IgD-negative memory B cell (primary cell): ENCODE measurements at regions not wholly inside any gene's neighbourhood (a gene's known extent, or its start where the extent isn't known, plus 50 kb on each side); places are given as distances from the start of the nearest gene placed in this dataset.

Experiments
- H3K27ac Mint-ChIP-seq, 3 donors: one replicate each; pipeline ENCODE4 v1.8.0; 2020 to 2022; ENCODE audit warnings: mild to moderate bottlenecking in 3 of 3, mixed read lengths in 3 of 3, moderate library complexity in 1 of 3
- H3K27me3 Mint-ChIP-seq: one replicate; pipeline ENCODE4 v1.8.0; 2021; ENCODE audit warnings: mixed read lengths
- H3K36me3 Mint-ChIP-seq: one replicate; pipeline ENCODE4 v1.8.0; 2020; ENCODE audit warnings: mild to moderate bottlenecking, mixed read lengths
- H3K4me1 Mint-ChIP-seq, 3 donors: one replicate each; pipeline ENCODE4 v1.8.0; 2020 to 2022; ENCODE audit warnings: mixed read lengths in 3 of 3, mild to moderate bottlenecking in 1 of 3
- H3K4me3 Mint-ChIP-seq, 4 donors: one replicate each; pipeline ENCODE4 v1.8.0; 2020 to 2022; ENCODE audit warnings: mild to moderate bottlenecking in 4 of 4, mixed read lengths in 4 of 4, moderate library complexity in 3 of 4
- H3K9me3 Mint-ChIP-seq, 3 donors: one replicate each; pipeline ENCODE4 v1.8.0; 2020 to 2021; ENCODE audit warnings: mixed read lengths in 3 of 3, mild to moderate bottlenecking in 1 of 3

DNA sequence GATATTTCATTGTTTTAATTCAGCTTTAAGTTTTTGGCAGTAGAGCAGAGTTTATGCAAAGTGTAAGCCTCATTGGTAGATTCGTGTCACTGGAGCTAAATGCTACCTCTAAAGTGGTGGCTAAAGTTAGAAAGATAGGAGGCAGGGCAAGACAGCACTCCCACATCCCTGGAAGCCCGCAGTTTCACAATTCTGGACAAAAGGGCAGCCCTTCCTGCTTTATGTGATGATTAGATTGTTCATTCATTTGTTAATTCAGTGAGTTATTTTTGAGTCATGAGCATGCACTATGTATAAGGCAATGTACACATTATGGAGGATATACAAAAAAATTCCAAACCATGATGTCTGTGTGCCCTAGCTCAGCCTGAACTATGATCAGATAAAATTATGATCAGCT is 52.1 kb upstream of the EIF3M start:
- Mint-ChIP-seq H3K4me1 (peaks cover 0 to 7% (median 0%) of the 10 kb centered on the region in 3 donors), H3K27ac (no peak overlapping the region), H3K9me3 (peaks cover 0 to 3% (median 0%) of the 10 kb centered on the region in 3 donors), H3K27me3 (peaks cover 3% of the 10 kb centered on the region), H3K4me3 (no peak overlapping the region), H3K36me3 (peaks cover 2% of the 10 kb centered on the region)

- Mint-ChIP-seq H3K4me1 (peaks cover 0 to 7% (median 0%) of the 10 kb centered on the region in 3 donors), H3K27me3 (peaks cover 3% of the 10 kb centered on the region), H3K36me3 (peaks cover 2% of the 10 kb centered on the region), H3K27ac (no peak overlapping the region), H3K9me3 (peaks cover 0 to 3% (median 0%) of the 10 kb centered on the region in 3 donors), H3K4me3 (peak overlapping the region in 1 of 4 donors; percentile 4)
Measured at GRCh38 chr11:32529994-32530588, 53.5 kb upstream of the EIF3M start.

GRCh38 chr11:32527261-32528175 is 56.1 kb upstream of the EIF3M start:
- Mint-ChIP-seq H3K4me1 (peaks cover 0 to 7% (median 0%) of the 10 kb centered on the region in 3 donors), H3K36me3 (no peaks in the 10 kb centered on the region), H3K27ac (no peak overlapping the region), H3K4me3 (no peak overlapping the region), H3K9me3 (peaks cover 0 to 4% (median 0%) of the 10 kb centered on the region in 3 donors), H3K27me3 (no peaks in the 10 kb centered on the region)

- H3K27me3 Mint-ChIP-seq = no peaks in the 10 kb centered on the region
- no peaks in the 10 kb centered on the region for H3K36me3 Mint-ChIP-seq
- no peak overlapping the region for H3K4me3 Mint-ChIP-seq
- peaks cover 0 to 7% (median 0%) of the 10 kb centered on the region in 3 donors for H3K4me1 Mint-ChIP-seq
- H3K9me3 Mint-ChIP-seq = peaks cover 0 to 3% (median 0%) of the 10 kb centered on the region in 3 donors
- H3K27ac Mint-ChIP-seq = no peak overlapping the region
Measured at GRCh38 chr11:32526760-32527159, 56.9 kb upstream of the EIF3M start.

DNA sequence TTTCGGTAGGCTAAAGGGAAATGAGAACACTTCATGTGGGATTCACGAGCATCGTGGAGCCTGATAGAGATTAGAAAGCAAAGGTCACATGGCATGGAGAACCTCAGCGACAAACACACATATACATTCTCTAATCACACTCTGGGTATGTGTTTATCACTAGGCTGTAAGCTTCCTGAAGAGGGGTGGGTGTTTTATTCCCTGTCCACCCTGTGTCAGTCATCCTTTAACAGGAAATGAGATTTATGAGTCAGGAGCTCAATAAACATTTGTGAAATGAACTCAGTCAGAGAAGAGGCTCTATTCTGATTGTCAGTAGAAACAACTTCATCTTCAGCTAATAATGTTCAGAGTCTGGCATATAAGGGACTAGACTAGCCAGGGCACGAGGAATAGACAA is 71.7 kb upstream of the EIF3M start:
- Mint-ChIP-seq H3K9me3 (peaks cover 2 to 3% (median 3%) of the 10 kb centered on the region in 3 donors), H3K27ac (no peak overlapping the region), H3K27me3 (peaks cover 4% of the 10 kb centered on the region), H3K4me3 (no peak overlapping the region), H3K36me3 (peaks cover 2% of the 10 kb centered on the region), H3K4me1 (no peaks in the 10 kb centered on the region)

- no peak overlapping the region for H3K27ac Mint-ChIP-seq
- H3K27me3 Mint-ChIP-seq = peaks cover 5% of the 10 kb centered on the region
- H3K9me3 Mint-ChIP-seq = peaks cover 0 to 2% (median 0%) of the 10 kb centered on the region in 3 donors
- no peaks in the 10 kb centered on the region for H3K4me1 Mint-ChIP-seq
- no peak overlapping the region for H3K4me3 Mint-ChIP-seq
- H3K36me3 Mint-ChIP-seq = peaks cover 2% of the 10 kb centered on the region
Measured at GRCh38 chr11:32510039-32510438, 73.6 kb upstream of the EIF3M start.

GRCh38 chr11:32508780-32509179 is 73.4 kb upstream of the WT1 start:
- H3K27ac Mint-ChIP-seq = no peak overlapping the region
- H3K9me3 Mint-ChIP-seq = peaks cover 0 to 2% (median 0%) of the 10 kb centered on the region in 3 donors
- no peak overlapping the region for H3K4me3 Mint-ChIP-seq
- no peaks in the 10 kb centered on the region for H3K4me1 Mint-ChIP-seq
- H3K27me3 Mint-ChIP-seq = peaks cover 5% of the 10 kb centered on the region
- H3K36me3 Mint-ChIP-seq = peaks cover 2% of the 10 kb centered on the region

DNA sequence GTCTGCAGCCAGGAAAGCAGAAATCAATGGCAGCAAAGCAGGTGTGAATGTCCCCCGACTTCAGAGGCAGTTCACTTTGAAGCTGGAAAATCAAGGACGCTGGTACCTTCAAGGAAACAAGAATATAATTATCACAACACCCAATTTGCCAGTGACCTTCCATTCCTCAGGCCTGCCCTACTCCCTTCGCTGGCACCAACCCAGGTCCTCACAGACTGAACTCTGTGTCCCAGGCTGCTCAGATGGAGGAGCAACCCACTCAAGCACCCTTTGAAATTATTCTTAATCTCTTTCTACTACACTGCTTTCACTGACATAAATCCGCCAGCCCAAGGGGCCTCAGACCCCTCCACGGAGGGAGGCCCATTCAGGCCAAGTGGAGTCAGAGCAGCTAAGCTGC is 64.7 kb upstream of the WT1 start:
- Mint-ChIP-seq H3K36me3 (no peaks in the 10 kb centered on the region), H3K4me3 (no peak overlapping the region), H3K4me1 (no peaks in the 10 kb centered on the region), H3K27ac (no peak overlapping the region), H3K27me3 (peaks cover 4% of the 10 kb centered on the region), H3K9me3 (no peaks in the 10 kb centered on the region)

DNA sequence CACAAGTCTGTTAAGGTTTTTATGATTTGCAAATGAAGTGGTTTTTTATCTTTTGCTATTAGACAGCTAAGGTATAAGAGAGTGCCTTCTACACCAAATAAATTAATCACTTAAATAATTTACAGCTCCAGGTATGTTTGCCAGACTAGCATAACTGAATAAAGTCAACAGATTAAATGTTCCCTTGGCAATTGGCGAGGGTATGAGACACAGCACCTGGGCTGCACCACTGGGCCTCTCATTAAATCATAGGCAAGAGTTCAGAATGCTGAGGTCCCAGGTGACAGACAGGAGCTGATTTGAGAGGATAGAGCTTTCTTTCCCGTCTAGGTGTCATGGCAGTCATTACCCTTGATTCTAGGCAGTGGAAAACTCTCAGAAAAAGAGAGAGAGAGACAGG is 62.6 kb upstream of the WT1 start:
- no peaks in the 10 kb centered on the region for H3K9me3 Mint-ChIP-seq
- no peaks in the 10 kb centered on the region for H3K36me3 Mint-ChIP-seq
- H3K27me3 Mint-ChIP-seq = peaks cover 6% of the 10 kb centered on the region
- H3K27ac Mint-ChIP-seq = no peak overlapping the region
- H3K4me1 Mint-ChIP-seq = no peaks in the 10 kb centered on the region
- no peak overlapping the region for H3K4me3 Mint-ChIP-seq

GRCh38 chr11:32494629-32495028 is 59.3 kb upstream of the WT1 start:
- H3K36me3 Mint-ChIP-seq = no peaks in the 10 kb centered on the region
- peaks cover 6% of the 10 kb centered on the region for H3K27me3 Mint-ChIP-seq
- H3K27ac Mint-ChIP-seq = no peak overlapping the region
- H3K9me3 Mint-ChIP-seq = no peaks in the 10 kb centered on the region
- no peaks in the 10 kb centered on the region for H3K4me1 Mint-ChIP-seq
- no peak overlapping the region for H3K4me3 Mint-ChIP-seq

DNA sequence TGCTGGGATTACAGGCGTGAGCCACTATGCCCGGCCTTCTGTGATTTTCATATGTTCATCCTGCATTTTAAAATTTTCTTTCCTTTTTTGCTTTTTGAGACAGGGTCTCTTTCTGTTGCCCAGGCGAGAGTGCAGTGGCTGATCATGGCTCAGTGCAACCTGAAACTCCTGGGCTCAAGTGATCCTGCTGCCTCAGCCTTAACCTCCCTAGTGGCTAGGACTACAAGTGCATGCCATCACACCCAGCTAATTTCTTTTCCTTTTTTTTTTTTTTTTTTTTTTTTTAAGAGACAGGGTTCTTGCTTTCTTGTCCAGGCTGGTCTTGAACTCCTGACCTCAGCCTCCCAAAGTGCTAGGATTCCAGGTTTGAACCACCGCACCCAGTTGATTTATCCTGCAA is 54.1 kb upstream of the WT1 start:
- Mint-ChIP-seq H3K27me3 (no peaks in the 10 kb centered on the region), H3K4me3 (no peak overlapping the region), H3K9me3 (no peaks in the 10 kb centered on the region), H3K4me1 (no peaks in the 10 kb centered on the region), H3K36me3 (no peaks in the 10 kb centered on the region), H3K27ac (no peak overlapping the region)

- no peak overlapping the region for H3K27ac Mint-ChIP-seq
Measured at GRCh38 chr11:32487270-32487669, 51.9 kb upstream of the WT1 start.

GRCh38 chr11:32485733-32486132 is 50.4 kb upstream of the WT1 start:
- no peak overlapping the region for H3K4me3 Mint-ChIP-seq
- H3K27me3 Mint-ChIP-seq = no peaks in the 10 kb centered on the region
- H3K9me3 Mint-ChIP-seq = no peaks in the 10 kb centered on the region
- H3K36me3 Mint-ChIP-seq = no peaks in the 10 kb centered on the region
- H3K27ac Mint-ChIP-seq = no peak overlapping the region
- H3K4me1 Mint-ChIP-seq = no peaks in the 10 kb centered on the region

More at GRCh38 chr11:32487270-32487669, 51.9 kb upstream of the WT1 start:
- H3K4me3 Mint-ChIP-seq = no peak overlapping the region
- no peaks in the 10 kb centered on the region for H3K27me3 Mint-ChIP-seq
- no peaks in the 10 kb centered on the region for H3K4me1 Mint-ChIP-seq
- H3K36me3 Mint-ChIP-seq = no peaks in the 10 kb centered on the region
- no peaks in the 10 kb centered on the region for H3K9me3 Mint-ChIP-seq
